GM12878 (cell line): ENCODE measurements at regions not wholly inside any gene's neighbourhood (a gene's known extent, or its start where the extent isn't known, plus 50 kb on each side); places are given as distances from the start of the nearest gene placed in this dataset.

ENCODE experiments used
- ATAC-seq: fragments of 200-7000 bp; cut with Tn5 transposase; 3 replicates; pipeline ENCODE4 v1.9.1; 2020; ENCODE audit warnings: mild to moderate bottlenecking, moderate library complexity
- BruUV-seq: library from RNA; stranded (reverse); fragments of 400-500 nt; replicated peaks from 2 replicates; lab custom pipeline; 2021; lab: Mats Ljungman, UMichigan
- CTCF ChIA-PET: fragments of 300-600 bp; sonication (Branson Sonifier 250); formaldehyde crosslinking; extraction: SDS; loops from one replicate; lab custom pipeline; 2021; ENCODE audit warnings: inconsistent platforms; lab: Yijun Ruan, JAX
- POLR2A ChIA-PET: fragments of 350-600 bp; formaldehyde crosslinking; extraction: SDS; loops from one replicate; lab custom pipeline; 2021; ENCODE audit warnings: inconsistent platforms; lab: Charles Lee
- RAD21 ChIA-PET: fragments of 300-600 bp; sonication (Branson Sonifier 250); formaldehyde crosslinking; loops from one replicate; lab custom pipeline; 2023; ENCODE audit warnings: antibody characterized with exemption; ENCODE audit not compliant: unreplicated experiment; lab: Charles Lee
- SMC1A ChIA-PET: fragments of 300-600 bp; sonication (Branson Sonifier 250); formaldehyde crosslinking; loops from one replicate; lab custom pipeline; 2023; ENCODE audit not compliant: unreplicated experiment, uncharacterized antibody; lab: Charles Lee
- DNase-seq: peaks from one replicate; pipeline ENCODE4 v3.0.0-alpha.2; 2011; ENCODE audit warnings: low read depth, low spot score
- FAIRE-seq: peaks from 3 replicates; lab custom pipeline; 2011; peaks lifted over from hg19 to GRCh38; lab: Jason Lieb, UNC
- H2AFZ ChIP-seq: 2 replicates; pipeline ENCODE4 v1.6.0; 2011; ENCODE audit warnings: low read depth, low read length, control low read depth; ENCODE audit not compliant: control insufficient read depth
- H3K27ac ChIP-seq: 2 replicates; pipeline ENCODE4 v1.5.1; 2011; ENCODE audit warnings: control low read depth; ENCODE audit not compliant: control insufficient read depth, insufficient read depth
- H3K27me3 ChIP-seq, 2 experiments: replicated peaks in 1 of 2; 2 replicates each; pipeline versions ENCODE4 v1.6.0 to v1.6.1; 2011; ENCODE audit warnings: low read length in 1 of 2; ENCODE audit not compliant: control insufficient read depth in 2 of 2, insufficient read depth in 2 of 2
- H3K36me3 ChIP-seq, 2 experiments: 2 replicates each; pipeline ENCODE4 v1.5.1; 2011; ENCODE audit warnings: low read length in 1 of 2; ENCODE audit not compliant: control insufficient read depth in 2 of 2, insufficient read depth in 2 of 2
- H3K4me1 ChIP-seq: 2 replicates; pipeline ENCODE4 v1.6.1; 2011; ENCODE audit warnings: mild to moderate bottlenecking, low read length, moderate library complexity, mixed read lengths; ENCODE audit not compliant: control insufficient read depth, insufficient read depth
- H3K4me2 ChIP-seq: 2 replicates; pipeline ENCODE4 v1.6.0; 2011; ENCODE audit warnings: control low read depth; ENCODE audit not compliant: control insufficient read depth, insufficient read depth
- H3K4me3 ChIP-seq: fragments of 200-600 bp; sonication (generic); 2 replicates; pipeline ENCODE4 v1.5.1; 2016
- H3K79me2 ChIP-seq: 2 replicates; pipeline ENCODE4 v1.6.0; 2011; ENCODE audit warnings: low read length; ENCODE audit not compliant: control insufficient read depth, insufficient read depth
- H3K9ac ChIP-seq: 2 replicates; pipeline ENCODE4 v1.8.0; 2011; ENCODE audit warnings: low read length, control low read depth, mixed read lengths; ENCODE audit not compliant: control insufficient read depth, insufficient read depth
- H3K9me3 ChIP-seq: replicated peaks from 3 replicates; pipeline ENCODE4 v1.5.1; 2011; ENCODE audit warnings: mild to moderate bottlenecking, low read length; ENCODE audit not compliant: control insufficient read depth, insufficient read depth
- H4K20me1 ChIP-seq: 2 replicates; pipeline ENCODE4 v1.6.0; 2011; ENCODE audit not compliant: control insufficient read depth, insufficient read depth
- BCL11A ChIP-seq: IDR thresholded peaks from 2 replicates; pipeline ENCODE4 v1.6.1; 2011; ENCODE audit warnings: low read depth, low read length
- BCL3 ChIP-seq: IDR thresholded peaks from 2 replicates; pipeline ENCODE4 v1.6.1; 2011; ENCODE audit warnings: borderline replicate concordance, low read depth, mild to moderate bottlenecking, moderate library complexity, low read length; ENCODE audit not compliant: insufficient read depth, poor library complexity, severe bottlenecking
- CREM ChIP-seq: IDR thresholded peaks from 2 replicates; pipeline ENCODE4 v1.6.1; 2014; ENCODE audit warnings: antibody characterized with exemption, low read depth
- DPF2 ChIP-seq: fragments of 450-650 bp; IDR thresholded peaks from 2 replicates; pipeline ENCODE4 v1.6.1; 2017; ENCODE audit warnings: mild to moderate bottlenecking
- KDM1A ChIP-seq: fragments of 200-600 bp; sonication (generic); IDR thresholded peaks from 2 replicates; pipeline ENCODE4 v1.6.1; 2016; ENCODE audit warnings: borderline replicate concordance
- MTA3 ChIP-seq: IDR thresholded peaks from 2 replicates; pipeline ENCODE4 v1.6.1; 2012; ENCODE audit warnings: low read length, inconsistent platforms, borderline replicate concordance
- NFYB ChIP-seq: IDR thresholded peaks from 2 replicates; pipeline ENCODE4 v1.6.1; 2011; ENCODE audit warnings: low read depth, mild to moderate bottlenecking, low read length, improper control_type of control experiment, moderate library complexity; ENCODE audit not compliant: insufficient read depth
- PBX3 ChIP-seq: IDR thresholded peaks from 2 replicates; pipeline ENCODE4 v1.6.1; 2011; ENCODE audit warnings: mild to moderate bottlenecking, low read depth, low read length, moderate library complexity; ENCODE audit not compliant: insufficient replicate concordance
- RB1 ChIP-seq: fragments of 450-650 bp; formaldehyde crosslinking; IDR thresholded peaks from 2 replicates; pipeline ENCODE4 v1.6.1; 2017; ENCODE audit warnings: mild to moderate bottlenecking, borderline replicate concordance
- SIX5 ChIP-seq: IDR thresholded peaks from 2 replicates; pipeline ENCODE4 v1.6.1; 2011; ENCODE audit warnings: mild to moderate bottlenecking, low read depth, low read length, moderate library complexity; ENCODE audit not compliant: severe bottlenecking
- ZZZ3 ChIP-seq: IDR thresholded peaks from 2 replicates; pipeline ENCODE4 v1.6.1; 2011; ENCODE audit warnings: low read depth; ENCODE audit not compliant: control insufficient read depth, insufficient read length
- WGBS: methylation state at CpG from one replicate; pipeline ENCODE4 v1.1.6; 2016; ENCODE audit warnings: low lambda C conversion rate; ENCODE audit not compliant: insufficient replicate concordance, insufficient coverage; ENCODE audit errors: missing lambda C conversion rate; 5-methylcytosine and 5-hydroxymethylcytosine counted together
- in situ Hi-C: fragments of 300-500 bp; cut with MboI; formaldehyde crosslinking; loops from 9 replicates; pipeline ENCODE4 v1.14.3; 2018; ENCODE audit warnings: mixed read lengths
- intact Hi-C: fragments of 100-400 bp; cut with micrococcal nuclease; formaldehyde crosslinking; loops from one replicate; pipeline ENCODE4 v1.14.2; 2022; ENCODE audit not compliant: unreplicated experiment
- TF ChIP-seq, protein P1 (sequence below): fragments of 450-650 bp; IDR thresholded peaks from 2 replicates; pipeline ENCODE4 v1.6.1; 2017; ENCODE audit warnings: low read depth, mild to moderate bottlenecking, moderate library complexity

GRCh38 chr2:19086231-19086651 is 272.2 kb downstream of the OSR1 start:
- H2AFZ ChIP-seq: no peak overlapping the region
- H3K27ac ChIP-seq: no peak overlapping the region
- ChIA-PET CTCF (no interaction called here), POLR2A (no interaction called here), RAD21 (no interaction called here), SMC1A (no interaction called here)
- H3K4me2 ChIP-seq: no peak overlapping the region
- no peak overlapping the region for H3K9ac ChIP-seq
- H3K4me1 ChIP-seq: no peaks in the 10 kb centered on the region
- no peaks in the 10 kb centered on the region for H3K36me3 ChIP-seq
- no peak for ATAC-seq
- in situ Hi-C loops: no loop called here
- TF ChIP-seq CREM: no peak
- no peak overlapping the region for H3K4me3 ChIP-seq
- H3K27me3 ChIP-seq: no peaks in the 10 kb centered on the region
- no TSS peak for BruUV-seq
- H3K79me2 ChIP-seq: no peaks in the 10 kb centered on the region
- no peak for FAIRE-seq
- no peaks in the 10 kb centered on the region for H4K20me1 ChIP-seq
- no peak for DNase-seq
- whole genome bisulfite sequencing: 12% methylated on average over 3 of the region's 3 CpGs
- H3K9me3 ChIP-seq: no peaks in the 10 kb centered on the region
- intact Hi-C loops: no loop called here

- Histone ChIP-seq H3K79me2 (no peaks in the 10 kb centered on the region), H3K4me2 (no peak overlapping the region), H4K20me1 (no peaks in the 10 kb centered on the region), H3K36me3 (no peaks in the 10 kb centered on the region), H3K27ac (no peak overlapping the region), H3K4me3 (no peak overlapping the region), H3K27me3 (no peaks in the 10 kb centered on the region), H3K9me3 (no peaks in the 10 kb centered on the region), H3K9ac (no peak overlapping the region), H3K4me1 (no peaks in the 10 kb centered on the region), H2AFZ (no peak overlapping the region)
- ATAC-seq: no peak
- ChIA-PET POLR2A (no interaction called here), CTCF (no interaction called here), RAD21 (no interaction called here), SMC1A (no interaction called here)
- TF ChIP-seq PBX3: no peak
- no peak for TF ChIP-seq BCL11A
- TF ChIP-seq, protein P1, sequence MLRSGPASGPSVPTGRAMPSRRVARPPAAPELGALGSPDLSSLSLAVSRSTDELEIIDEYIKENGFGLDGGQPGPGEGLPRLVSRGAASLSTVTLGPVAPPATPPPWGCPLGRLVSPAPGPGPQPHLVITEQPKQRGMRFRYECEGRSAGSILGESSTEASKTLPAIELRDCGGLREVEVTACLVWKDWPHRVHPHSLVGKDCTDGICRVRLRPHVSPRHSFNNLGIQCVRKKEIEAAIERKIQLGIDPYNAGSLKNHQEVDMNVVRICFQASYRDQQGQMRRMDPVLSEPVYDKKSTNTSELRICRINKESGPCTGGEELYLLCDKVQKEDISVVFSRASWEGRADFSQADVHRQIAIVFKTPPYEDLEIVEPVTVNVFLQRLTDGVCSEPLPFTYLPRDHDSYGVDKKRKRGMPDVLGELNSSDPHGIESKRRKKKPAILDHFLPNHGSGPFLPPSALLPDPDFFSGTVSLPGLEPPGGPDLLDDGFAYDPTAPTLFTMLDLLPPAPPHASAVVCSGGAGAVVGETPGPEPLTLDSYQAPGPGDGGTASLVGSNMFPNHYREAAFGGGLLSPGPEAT: no peak
- no peak for TF ChIP-seq MTA3
- TF ChIP-seq BCL3: no peak
- no peak for TF ChIP-seq KDM1A
- TF ChIP-seq SIX5: no peak
- no peak for TF ChIP-seq ZZZ3
- no peak for TF ChIP-seq NFYB
- TF ChIP-seq RB1: no peak
- TF ChIP-seq DPF2: no peak
- BruUV-seq: no TSS peak
- in situ Hi-C loops: no loop called here
- intact Hi-C loops: no loop called here
- no peak for FAIRE-seq
- no peak for DNase-seq
These were observed 279.7 kb downstream of the OSR1 start for GRCh38 chr2:19078709-19079108.
